ENCODE measurements at regions not wholly inside any gene's neighbourhood (a gene's known extent, or its start where the extent isn't known, plus 50 kb on each side); places are given as distances from the start of the nearest gene placed in this dataset.

DNA sequence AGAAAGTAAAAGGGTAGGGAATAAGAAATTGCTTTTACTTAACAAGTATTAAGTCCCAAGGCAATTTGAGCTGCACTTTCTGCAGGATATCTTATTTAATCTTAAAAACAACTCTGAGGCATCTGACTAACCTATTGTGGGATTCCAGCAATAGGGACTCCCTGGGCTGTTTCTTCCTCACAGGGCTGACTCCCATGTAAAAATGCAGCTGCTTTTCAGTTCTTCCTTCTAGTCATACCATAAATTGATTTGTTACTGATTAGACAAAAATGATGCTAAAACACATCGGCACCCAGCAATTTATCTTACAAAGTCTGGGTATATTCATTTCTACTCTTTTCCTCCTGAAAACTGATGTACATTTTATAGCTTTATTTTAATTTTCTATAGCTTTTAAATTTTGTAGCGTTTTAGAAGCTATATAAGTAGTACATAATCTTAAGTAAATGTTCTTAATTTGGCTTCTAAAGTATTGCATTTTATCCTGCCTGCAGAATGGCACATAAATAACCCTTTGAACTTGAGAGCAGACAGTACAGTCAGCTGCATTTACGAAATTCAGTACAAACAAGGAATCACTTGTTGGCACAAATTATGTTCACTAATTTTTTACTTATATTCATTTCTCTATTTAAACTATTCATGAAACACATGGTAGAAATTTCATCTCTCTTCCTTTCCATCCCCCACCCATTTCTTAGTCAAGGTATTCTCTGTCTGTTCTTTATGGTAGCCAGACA lies 102.4 kb upstream of the FRY start:
- DNase-seq, result no peak

- DNase-seq, result no peak
Measured at GRCh38 chr13:31930490-31930889, 101.1 kb upstream of the FRY start.

GRCh38 chr13:31930901-31931522 lies 100.6 kb upstream of the FRY start:
- no peak for DNase-seq

DNA sequence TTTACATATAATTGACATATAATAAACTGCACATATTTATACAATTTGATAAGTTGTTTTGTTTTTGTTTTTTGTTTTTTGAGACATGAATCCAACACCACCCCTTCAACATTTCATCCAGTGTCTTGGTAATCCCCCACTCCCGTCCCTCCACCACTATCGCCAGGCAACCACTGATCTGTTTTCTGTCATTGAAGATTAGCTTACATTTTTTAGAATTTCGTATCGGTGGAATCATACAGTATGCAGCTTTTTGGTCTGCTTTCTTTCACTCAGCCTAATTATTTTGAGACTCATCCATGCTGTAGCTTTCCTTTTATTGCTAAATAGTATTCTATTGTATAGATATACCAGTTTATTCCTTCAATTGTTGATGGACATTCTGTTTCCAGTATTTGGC lies 94.1 kb upstream of the FRY start:
- no peak for DNase-seq

DNA sequence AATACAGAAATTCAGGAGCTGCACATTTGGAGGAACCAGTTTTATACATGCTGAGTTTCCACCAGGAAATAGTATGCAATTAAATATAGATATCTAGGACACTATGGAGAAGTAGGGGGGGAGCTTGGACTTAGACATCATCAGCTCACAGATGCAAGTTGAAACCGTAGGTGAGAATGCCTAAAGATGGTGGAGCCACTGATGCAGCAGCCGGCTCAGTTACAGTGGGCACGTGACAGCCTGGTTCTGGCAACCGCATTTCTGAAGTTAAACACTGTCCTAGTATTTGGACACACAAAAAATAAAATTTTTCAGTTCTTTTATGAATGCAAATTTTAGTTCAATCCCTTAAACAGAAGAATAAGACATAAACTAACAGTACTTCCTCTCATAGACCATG lies 91.5 kb upstream of the FRY start:
- DNase-seq, result no peak

DNA sequence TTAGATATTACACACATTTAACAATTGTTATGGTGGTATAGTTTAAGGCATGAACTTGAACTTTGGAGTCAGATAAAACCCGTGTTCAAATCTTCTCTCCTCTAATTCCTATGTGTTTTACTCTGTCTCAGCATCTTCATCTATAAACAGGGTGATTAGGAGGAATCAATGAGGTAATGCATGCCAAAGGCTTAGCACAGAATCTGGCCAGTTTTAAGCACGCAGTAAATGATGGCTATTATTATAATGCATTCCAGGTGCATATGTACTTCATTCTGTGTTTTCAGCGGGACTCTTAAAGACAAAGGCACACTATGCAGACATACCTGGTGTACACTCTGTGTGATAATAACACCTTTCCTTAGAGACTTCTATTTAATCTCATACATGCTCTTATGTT lies 88.0 kb upstream of the FRY start:
- no peak for DNase-seq

GRCh38 chr13:31944262-31945160 lies 87.1 kb upstream of the FRY start:
- no peak for DNase-seq

GRCh38 chr13:31945202-31945961 lies 86.2 kb upstream of the FRY start:
- DNase-seq, result no peak

DNA sequence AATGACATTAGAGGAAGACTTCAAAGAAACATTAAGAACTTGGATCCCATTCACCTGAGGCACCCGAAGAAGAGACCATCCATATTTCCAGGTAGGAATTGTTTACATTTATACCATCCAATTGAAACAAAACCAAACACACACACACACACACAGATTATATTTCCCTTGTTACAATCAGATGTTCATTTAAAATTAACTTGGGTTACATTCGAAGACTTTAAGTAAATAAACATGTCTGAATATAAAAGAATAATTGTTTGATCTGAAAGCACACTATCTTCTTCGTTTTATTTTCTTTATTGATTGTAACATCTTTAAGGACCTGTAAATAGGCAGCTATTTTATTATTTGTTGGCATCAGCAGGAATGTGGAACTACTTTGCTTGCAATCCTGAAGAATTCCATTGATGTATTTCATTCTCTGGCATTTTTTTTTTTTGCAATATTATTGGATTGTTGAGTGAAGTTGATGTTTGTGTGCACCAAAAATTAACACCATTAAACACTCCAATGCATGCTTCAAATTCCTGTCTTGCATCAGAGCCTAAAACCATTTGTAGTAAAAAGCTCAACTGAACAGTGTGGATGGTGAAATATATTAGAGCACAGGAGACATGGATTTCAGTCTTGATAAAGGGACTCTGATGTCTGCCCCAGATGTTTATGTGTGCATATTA lies 85.3 kb upstream of the FRY start:
- no peak for DNase-seq

DNA sequence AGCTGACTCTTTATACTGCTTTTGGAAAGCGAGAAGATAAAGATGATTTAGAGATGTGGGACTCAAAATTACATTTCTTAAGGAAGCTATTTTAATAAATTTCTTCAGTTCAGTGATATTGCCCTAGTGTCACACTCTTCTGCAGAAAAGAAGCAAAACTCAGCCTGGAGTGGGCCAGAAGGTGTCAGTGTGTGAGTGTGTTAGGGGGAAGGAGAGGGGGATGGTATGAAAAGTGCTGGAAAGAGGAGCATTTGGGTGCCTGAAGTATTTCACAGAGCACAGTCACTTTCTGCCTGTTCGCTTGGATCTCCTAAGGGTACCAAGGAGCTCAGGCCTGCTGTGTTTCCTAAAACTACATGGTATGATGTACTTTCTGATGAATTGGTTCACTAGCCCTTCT lies 84.5 kb upstream of the FRY start:
- DNase-seq, result no peak

DNA sequence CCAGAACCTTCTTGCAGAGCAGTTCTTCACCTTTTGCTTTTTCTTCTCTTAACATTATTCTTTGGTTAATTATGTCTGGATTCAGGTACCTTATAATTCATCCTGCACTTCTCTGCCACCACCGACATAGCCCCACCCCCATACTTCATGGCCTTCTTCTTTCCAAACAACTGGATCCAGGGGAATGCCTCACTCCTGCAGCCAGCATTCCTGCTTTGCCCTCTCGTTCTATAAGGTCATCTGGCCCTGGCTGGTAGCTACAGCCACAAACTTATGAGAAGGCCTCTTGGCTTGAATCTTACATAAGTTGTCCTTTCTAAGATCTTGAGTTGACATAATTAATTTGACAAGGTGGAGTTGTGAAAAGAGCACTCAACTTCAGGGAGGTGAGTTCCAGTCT lies 84.1 kb upstream of the FRY start:
- no peak for DNase-seq

GRCh38 chr13:31949486-31949885 lies 82.1 kb upstream of the FRY start:
- no peak for DNase-seq

DNA sequence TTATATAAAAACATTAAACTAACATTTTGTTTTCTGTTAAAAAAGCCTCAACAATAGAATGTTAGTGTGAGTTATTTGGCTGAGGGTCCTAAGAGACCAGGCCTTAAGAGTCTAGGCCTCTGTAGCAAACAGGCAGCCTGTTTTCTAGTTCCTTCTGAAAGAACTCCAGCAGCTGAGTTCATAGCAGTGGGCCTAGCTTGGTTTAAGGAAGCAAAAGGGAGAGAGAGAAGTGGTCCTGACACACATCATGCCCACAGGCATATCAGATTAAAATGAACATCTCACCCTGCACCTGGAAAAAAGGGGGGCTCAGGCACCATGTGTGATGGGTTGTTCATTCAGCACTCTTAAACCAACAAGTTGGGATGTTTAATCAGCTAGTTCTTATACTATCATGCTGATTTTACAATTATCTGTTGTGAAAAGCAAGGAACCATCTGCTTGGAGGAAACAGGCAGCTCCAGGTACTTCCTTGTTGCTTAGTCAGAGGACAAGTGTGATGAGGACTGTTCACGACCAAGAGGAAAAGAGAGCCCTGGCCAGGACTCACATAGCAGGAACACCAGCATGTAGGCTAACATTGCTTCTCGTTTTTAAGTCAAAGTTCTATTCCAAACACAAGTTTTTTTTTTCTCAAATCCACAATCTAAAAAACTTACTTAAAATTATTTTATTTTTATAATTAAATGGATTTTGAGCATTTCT lies 81.3 kb upstream of the FRY start:
- no peak for DNase-seq

GRCh38 chr13:31951215-31951678 lies 80.3 kb upstream of the FRY start:
- DNase-seq, result no peak

- no peak for DNase-seq
Measured at GRCh38 chr13:31952641-31953380, 78.8 kb upstream of the FRY start.

- DNase-seq, result no peak
Measured at GRCh38 chr13:31955101-31955500, 76.5 kb upstream of the FRY start.

DNA sequence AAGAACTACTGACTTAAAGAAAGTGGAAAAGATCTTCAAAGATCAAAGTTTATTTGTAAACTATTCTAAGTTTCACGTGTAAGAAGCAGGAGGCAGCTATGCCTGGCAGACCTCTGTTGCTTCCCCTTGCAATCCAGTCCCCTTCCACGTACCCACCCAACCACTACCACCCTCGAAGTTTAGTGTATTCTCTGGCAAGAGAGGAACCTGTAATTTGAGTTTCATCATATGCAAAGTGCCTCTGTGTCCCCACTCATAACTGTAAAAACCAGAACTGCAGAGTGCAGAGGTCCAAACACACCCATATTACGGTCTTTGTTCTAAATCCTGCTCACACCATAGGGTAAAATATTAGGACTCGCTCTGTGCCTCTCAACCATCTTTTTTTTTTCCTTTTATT lies 75.8 kb upstream of the FRY start:
- DNase-seq, result no peak

GRCh38 chr13:31956980-31957644 lies 74.5 kb upstream of the FRY start:
- no peak for DNase-seq

GRCh38 chr13:31957772-31958171 lies 73.8 kb upstream of the FRY start:
- DNase-seq, result no peak

DNA sequence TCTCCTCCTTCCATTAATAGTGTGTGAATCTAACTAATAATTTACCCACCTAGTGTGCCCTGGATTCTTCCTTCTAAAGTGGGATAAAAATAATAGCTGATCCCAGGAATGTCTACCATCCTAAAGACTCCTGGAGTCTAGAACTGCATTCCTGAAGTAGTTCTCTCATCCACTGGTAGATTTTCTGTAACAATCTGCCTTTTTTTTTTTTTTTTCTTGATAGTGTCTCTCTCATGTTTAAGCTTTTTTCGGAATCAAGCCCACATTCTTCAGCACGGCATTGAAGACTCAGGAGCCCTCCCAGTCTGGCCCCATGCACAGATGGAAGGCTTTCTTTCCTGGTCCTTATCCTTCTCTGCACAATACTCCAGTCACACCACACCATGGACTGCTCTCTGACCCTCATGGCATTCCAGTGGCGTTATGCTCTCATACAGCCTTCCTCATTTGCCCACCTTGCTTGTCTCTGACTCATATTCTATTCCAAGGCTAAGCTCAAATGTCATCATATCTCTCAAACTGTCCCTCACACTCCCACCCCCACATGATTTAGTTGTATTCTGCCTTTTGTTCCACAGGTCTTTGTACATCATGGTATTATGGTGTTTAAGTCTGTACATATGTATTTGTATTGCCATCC lies 68.7 kb upstream of the FRY start:
- no peak for DNase-seq
